ENCODE measurements at regions not wholly inside any gene's neighbourhood (a gene's known extent, or its start where the extent isn't known, plus 50 kb on each side); places are given as distances from the start of the nearest gene placed in this dataset.

GRCh38 chr5:74550927-74551326, 89.6 kb downstream of the ENC1 start:
- no peaks in the 10 kb centered on the region for H3K4me1 ChIP-seq (ENCODE audit: insufficient read depth, low read length)
- no peaks in the 10 kb centered on the region for H4K20me1 ChIP-seq (ENCODE audit: insufficient read depth, low read length)
- H3K9me3 ChIP-seq (ENCODE audit: insufficient read depth, low read length, severe bottlenecking): no peaks in the 10 kb centered on the region
- H3K36me3 ChIP-seq (ENCODE audit: insufficient read depth, low read length): no peaks in the 10 kb centered on the region
- no peak for TF ChIP-seq CTCF (IDR thresholded peaks at IDR 0.05; ENCODE audit: borderline replicate concordance, extremely low read depth, low read length, poor library complexity, severe bottlenecking)
- no peak for TF ChIP-seq EZH2 (IDR thresholded peaks at IDR 0.05; ENCODE audit: borderline replicate concordance, low read depth, low read length, severe bottlenecking)
- H2AFZ ChIP-seq (ENCODE audit: low read depth, low read length): no peak overlapping the region
- H3K27ac ChIP-seq (ENCODE audit: low read length): no peak overlapping the region
- no peaks in the 10 kb centered on the region for H3K79me2 ChIP-seq (ENCODE audit: insufficient read depth, low read length)
- no peak for ATAC-seq (ENCODE audit: insufficient read depth, low read depth)
- DNase-seq: no peak
- no peak overlapping the region for H3K4me2 ChIP-seq (ENCODE audit: insufficient read depth, low read length)
- no peak overlapping the region for H3K4me3 ChIP-seq (ENCODE audit: low read depth in 1 of 2, low read length in 2 of 2)
- no peak overlapping the region for H3K9ac ChIP-seq (ENCODE audit: low read depth, low read length)
- no peaks in the 10 kb centered on the region for H3K27me3 ChIP-seq (ENCODE audit: insufficient read depth, low read length, poor library complexity)

- Histone ChIP-seq H3K4me3 (ENCODE audit: low read depth in 1 of 2, low read length in 2 of 2) (no peak overlapping the region), H3K4me1 (ENCODE audit: insufficient read depth, low read length) (no peaks in the 10 kb centered on the region), H3K9ac (ENCODE audit: low read depth, low read length) (no peak overlapping the region), H3K36me3 (ENCODE audit: insufficient read depth, low read length) (no peaks in the 10 kb centered on the region), H3K27ac (ENCODE audit: low read length) (no peak overlapping the region), H2AFZ (ENCODE audit: low read depth, low read length) (no peak overlapping the region), H3K9me3 (ENCODE audit: insufficient read depth, low read length, severe bottlenecking) (no peaks in the 10 kb centered on the region), H3K27me3 (ENCODE audit: insufficient read depth, low read length, poor library complexity) (no peaks in the 10 kb centered on the region), H3K79me2 (ENCODE audit: insufficient read depth, low read length) (no peaks in the 10 kb centered on the region), H3K4me2 (ENCODE audit: insufficient read depth, low read length) (no peak overlapping the region), H4K20me1 (ENCODE audit: insufficient read depth, low read length) (no peaks in the 10 kb centered on the region)
- DNase-seq (no peak), ATAC-seq (ENCODE audit: insufficient read depth, low read depth) (no peak)
- no peak for TF ChIP-seq CTCF (IDR thresholded peaks at IDR 0.05; ENCODE audit: borderline replicate concordance, extremely low read depth, low read length, poor library complexity, severe bottlenecking)
- TF ChIP-seq EZH2 (IDR thresholded peaks at IDR 0.05; ENCODE audit: borderline replicate concordance, low read depth, low read length, severe bottlenecking): no peak
Observed at GRCh38 chr5:74549384-74549783, 91.1 kb downstream of the ENC1 start.

- no peak for ATAC-seq (ENCODE audit: insufficient read depth, low read depth)
- Histone ChIP-seq H4K20me1 (ENCODE audit: insufficient read depth, low read length) (no peaks in the 10 kb centered on the region), H3K4me1 (ENCODE audit: insufficient read depth, low read length) (no peaks in the 10 kb centered on the region)
Observed at GRCh38 chr5:74546796-74547195, 93.7 kb downstream of the ENC1 start.

More at GRCh38 chr5:74546796-74547195, 93.7 kb downstream of the ENC1 start:
- DNase-seq: no peak
- Histone ChIP-seq H3K4me2 (ENCODE audit: insufficient read depth, low read length) (no peak overlapping the region), H3K27ac (ENCODE audit: low read length) (no peak overlapping the region), H3K4me3 (ENCODE audit: low read depth in 1 of 2, low read length in 2 of 2) (no peak overlapping the region), H2AFZ (ENCODE audit: low read depth, low read length) (no peak overlapping the region), H3K9ac (ENCODE audit: low read depth, low read length) (no peak overlapping the region), H3K79me2 (ENCODE audit: insufficient read depth, low read length) (no peaks in the 10 kb centered on the region), H3K36me3 (ENCODE audit: insufficient read depth, low read length) (no peaks in the 10 kb centered on the region), H3K9me3 (ENCODE audit: insufficient read depth, low read length, severe bottlenecking) (no peaks in the 10 kb centered on the region), H3K27me3 (ENCODE audit: insufficient read depth, low read length, poor library complexity) (no peaks in the 10 kb centered on the region)
- no peak for TF ChIP-seq CTCF (IDR thresholded peaks at IDR 0.05; ENCODE audit: borderline replicate concordance, extremely low read depth, low read length, poor library complexity, severe bottlenecking)
- TF ChIP-seq EZH2 (IDR thresholded peaks at IDR 0.05; ENCODE audit: borderline replicate concordance, low read depth, low read length, severe bottlenecking): no peak
